ENCODE measurements at regions not wholly inside any gene's neighbourhood (a gene's known extent, or its start where the extent isn't known, plus 50 kb on each side); places are given as distances from the start of the nearest gene placed in this dataset.

DNA sequence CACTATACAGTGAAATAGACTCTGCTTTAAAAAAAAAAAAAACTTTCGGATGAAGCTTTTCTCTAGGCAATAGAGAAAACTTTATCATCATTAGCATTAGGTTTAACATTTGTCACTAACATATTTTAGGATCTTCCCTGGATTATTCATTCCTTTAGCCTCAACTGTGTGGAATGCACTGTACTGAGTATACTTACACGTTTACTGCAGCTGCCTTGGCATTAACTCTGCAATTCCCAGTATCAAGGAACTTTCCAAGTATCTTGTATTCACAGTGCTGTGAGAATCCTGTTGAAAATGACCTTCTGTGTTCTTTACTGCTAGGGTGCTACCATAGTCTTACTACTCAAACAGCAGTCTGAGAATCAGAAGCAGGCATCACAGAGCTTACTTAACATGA, 328.2 kb upstream of the COL3A1 start:
- H3K36me3 Mint-ChIP-seq: no peaks in the 10 kb centered on the region
- H3K27me3 Mint-ChIP-seq: no peaks in the 10 kb centered on the region
- H3K4me1 Mint-ChIP-seq: no peaks in the 10 kb centered on the region
- no peaks in the 10 kb centered on the region for H3K9me3 ChIP-seq (ENCODE audit: control insufficient read depth in 2 of 3, low read length in 3 of 3)
- H3K27ac ChIP-seq (ENCODE audit: low read depth, low read length): no peak overlapping the region
- H3K9me3 Mint-ChIP-seq: peaks cover 0 to 11% (median 0%) of the 10 kb centered on the region in 11 donors
- H3K4me3 ChIP-seq (ENCODE audit: low read length): no peak overlapping the region
- no peaks in the 10 kb centered on the region for H3K27me3 ChIP-seq (ENCODE audit: control insufficient read depth in 2 of 2, insufficient read depth in 2 of 2, low read length in 2 of 2)
- no peak overlapping the region for H3K4me3 Mint-ChIP-seq
- H3K36me3 ChIP-seq (ENCODE audit: control insufficient read depth in 2 of 3, insufficient read depth in 3 of 3, low read length in 3 of 3): no peaks in the 10 kb centered on the region
- no peak overlapping the region for H3K27ac Mint-ChIP-seq
- ChIA-PET POLR2A (no interaction called here), CTCF (no interaction called here)
- no peak for ATAC-seq
- H3K4me1 ChIP-seq (ENCODE audit: control insufficient read depth in 2 of 2, insufficient read depth in 2 of 2, low read length in 2 of 2): no peaks in the 10 kb centered on the region
- intact Hi-C loops (cut with micrococcal nuclease): no loop called here
- DNase-seq: no peak

DNA sequence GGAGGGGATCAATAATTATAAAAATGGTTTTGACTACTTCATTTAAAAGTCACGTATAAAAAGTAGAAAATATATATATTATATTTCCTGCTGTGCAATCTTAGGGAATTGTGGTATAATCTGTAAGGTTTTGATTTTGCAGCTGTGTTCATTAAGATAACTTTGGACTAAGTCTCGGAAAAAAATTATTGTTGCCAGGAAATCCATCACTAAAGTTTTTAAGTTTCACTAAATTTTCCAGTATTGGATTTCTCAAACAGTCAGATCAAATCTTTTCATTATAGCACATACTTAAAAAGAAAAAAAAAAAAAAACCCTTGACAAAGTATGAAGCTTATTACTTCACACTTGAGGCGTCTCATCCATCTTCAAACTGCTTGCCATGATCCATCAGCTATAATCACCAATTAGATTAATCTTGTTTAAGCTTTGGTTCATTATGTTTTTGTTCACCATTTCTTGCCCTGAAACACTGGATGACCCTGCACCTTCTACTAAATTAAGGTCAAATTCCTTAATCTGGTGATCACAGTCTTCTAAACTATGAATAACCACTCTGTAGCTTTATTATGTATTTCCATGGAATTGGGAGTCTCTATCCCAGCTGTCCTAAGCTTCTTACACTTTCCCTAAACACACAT, 326.6 kb upstream of the COL3A1 start:
- Mint-ChIP-seq H3K27ac (no peak overlapping the region), H3K36me3 (no peaks in the 10 kb centered on the region), H3K27me3 (no peaks in the 10 kb centered on the region), H3K9me3 (peaks cover 0 to 15% (median 0%) of the 10 kb centered on the region in 11 donors), H3K4me1 (no peaks in the 10 kb centered on the region), H3K4me3 (no peak overlapping the region)
- ChIA-PET POLR2A (no interaction called here), CTCF (no interaction called here)
- ATAC-seq: no peak
- Histone ChIP-seq H3K27me3 (ENCODE audit: control insufficient read depth in 2 of 2, insufficient read depth in 2 of 2, low read length in 2 of 2) (no peaks in the 10 kb centered on the region), H3K36me3 (ENCODE audit: control insufficient read depth in 2 of 3, insufficient read depth in 3 of 3, low read length in 3 of 3) (no peaks in the 10 kb centered on the region), H3K4me3 (ENCODE audit: low read length) (no peak overlapping the region), H3K9me3 (ENCODE audit: control insufficient read depth in 2 of 3, low read length in 3 of 3) (peaks cover 0 to 4% (median 0%) of the 10 kb centered on the region in 3 experiments), H3K4me1 (ENCODE audit: control insufficient read depth in 2 of 2, insufficient read depth in 2 of 2, low read length in 2 of 2) (no peaks in the 10 kb centered on the region), H3K27ac (ENCODE audit: low read depth, low read length) (no peak overlapping the region)
- intact Hi-C loops (cut with micrococcal nuclease): no loop called here
- DNase-seq: no peak

DNA sequence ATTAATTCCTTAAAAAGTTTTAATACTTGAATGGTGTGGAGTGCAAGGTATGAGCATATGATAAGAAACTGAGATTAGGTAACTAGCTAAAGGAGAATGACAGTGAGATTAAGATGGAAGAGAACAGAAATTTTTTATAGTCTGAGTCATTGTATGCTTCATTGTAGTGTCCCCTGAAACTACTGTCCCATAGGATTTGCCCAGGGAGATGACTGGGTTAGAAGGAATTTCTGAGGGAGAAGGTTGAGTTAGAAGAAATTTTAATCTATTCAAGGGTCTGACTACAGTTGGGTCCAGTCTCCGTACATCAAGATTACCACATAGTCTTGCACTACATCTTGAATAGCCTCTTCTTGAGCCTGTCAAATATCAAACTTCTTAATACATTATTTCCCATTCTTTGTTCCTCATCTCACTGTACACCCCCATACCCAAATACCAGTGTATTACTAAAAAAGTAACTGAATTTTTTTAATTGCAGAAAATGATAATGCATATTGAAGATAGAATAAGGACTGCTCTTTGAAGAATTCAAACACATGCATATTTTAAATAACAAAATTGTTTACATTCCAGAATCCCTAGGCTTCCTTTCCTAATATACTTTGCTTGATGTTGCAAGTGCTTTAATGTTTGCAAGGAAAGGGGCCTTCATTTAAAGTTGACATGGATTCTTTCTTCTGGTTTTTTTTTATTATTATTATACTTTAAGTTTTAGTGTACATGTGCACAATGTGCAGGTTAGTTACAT, 314.3 kb upstream of the COL3A1 start:
- no peaks in the 10 kb centered on the region for H3K27me3 ChIP-seq (ENCODE audit: control insufficient read depth in 2 of 2, insufficient read depth in 2 of 2, low read length in 2 of 2)
- peaks cover 0 to 4% (median 0%) of the 10 kb centered on the region in 11 donors for H3K9me3 Mint-ChIP-seq
- no peaks in the 10 kb centered on the region for H3K36me3 ChIP-seq (ENCODE audit: control insufficient read depth in 2 of 3, insufficient read depth in 3 of 3, low read length in 3 of 3)
- intact Hi-C loops (cut with micrococcal nuclease): no loop called here
- H3K4me1 ChIP-seq (ENCODE audit: control insufficient read depth in 2 of 2, insufficient read depth in 2 of 2, low read length in 2 of 2): no peaks in the 10 kb centered on the region
- H3K9me3 ChIP-seq (ENCODE audit: control insufficient read depth in 2 of 3, low read length in 3 of 3): no peaks in the 10 kb centered on the region
- CTCF ChIA-PET: no interaction called here
- no peaks in the 10 kb centered on the region for H3K27me3 Mint-ChIP-seq
- no peak overlapping the region for H3K4me3 Mint-ChIP-seq
- no peak overlapping the region for H3K27ac Mint-ChIP-seq
- no peak for DNase-seq
- no peaks in the 10 kb centered on the region for H3K4me1 Mint-ChIP-seq
- POLR2A ChIA-PET: no interaction called here
- no peak for ATAC-seq
- no peak overlapping the region for H3K27ac ChIP-seq (ENCODE audit: low read depth, low read length)
- no peaks in the 10 kb centered on the region for H3K36me3 Mint-ChIP-seq
- H3K4me3 ChIP-seq (ENCODE audit: low read length): no peak overlapping the region

DNA sequence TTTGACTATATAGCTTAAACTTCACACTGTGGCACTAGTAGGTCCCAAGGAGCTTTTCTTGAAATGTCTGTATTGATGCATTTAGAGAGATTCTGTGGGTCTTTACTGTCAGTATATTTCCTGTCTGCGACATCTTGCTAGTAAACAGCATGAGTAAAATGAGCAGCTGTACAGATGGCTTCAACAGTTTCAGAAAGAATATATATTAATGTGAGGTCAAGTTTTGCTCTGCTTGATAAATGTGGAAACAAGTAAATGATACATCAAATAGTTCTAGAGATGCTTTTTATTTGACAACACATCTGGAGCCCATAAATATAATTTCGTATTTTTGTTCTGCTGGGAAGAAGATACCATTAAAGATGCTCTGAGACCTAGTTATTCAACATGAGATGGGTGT, 310.9 kb upstream of the COL3A1 start:
- no peak for ATAC-seq
- H3K9me3 ChIP-seq (ENCODE audit: control insufficient read depth in 2 of 3, low read length in 3 of 3): no peaks in the 10 kb centered on the region
- ChIA-PET POLR2A (no interaction called here), CTCF (no interaction called here)
- no peaks in the 10 kb centered on the region for H3K4me1 ChIP-seq (ENCODE audit: control insufficient read depth in 2 of 2, insufficient read depth in 2 of 2, low read length in 2 of 2)
- H3K4me3 Mint-ChIP-seq: no peak overlapping the region
- H3K4me1 Mint-ChIP-seq: no peaks in the 10 kb centered on the region
- no peak for DNase-seq
- no peak overlapping the region for H3K4me3 ChIP-seq (ENCODE audit: low read length)
- intact Hi-C loops (cut with micrococcal nuclease): no loop called here
- peaks cover 0 to 4% (median 0%) of the 10 kb centered on the region in 11 donors for H3K9me3 Mint-ChIP-seq
- no peaks in the 10 kb centered on the region for H3K36me3 Mint-ChIP-seq
- no peaks in the 10 kb centered on the region for H3K27me3 Mint-ChIP-seq
- no peak overlapping the region for H3K27ac Mint-ChIP-seq
- H3K27ac ChIP-seq (ENCODE audit: low read depth, low read length): no peak overlapping the region
- no peaks in the 10 kb centered on the region for H3K36me3 ChIP-seq (ENCODE audit: control insufficient read depth in 2 of 3, insufficient read depth in 3 of 3, low read length in 3 of 3)
- no peaks in the 10 kb centered on the region for H3K27me3 ChIP-seq (ENCODE audit: control insufficient read depth in 2 of 2, insufficient read depth in 2 of 2, low read length in 2 of 2)

DNA sequence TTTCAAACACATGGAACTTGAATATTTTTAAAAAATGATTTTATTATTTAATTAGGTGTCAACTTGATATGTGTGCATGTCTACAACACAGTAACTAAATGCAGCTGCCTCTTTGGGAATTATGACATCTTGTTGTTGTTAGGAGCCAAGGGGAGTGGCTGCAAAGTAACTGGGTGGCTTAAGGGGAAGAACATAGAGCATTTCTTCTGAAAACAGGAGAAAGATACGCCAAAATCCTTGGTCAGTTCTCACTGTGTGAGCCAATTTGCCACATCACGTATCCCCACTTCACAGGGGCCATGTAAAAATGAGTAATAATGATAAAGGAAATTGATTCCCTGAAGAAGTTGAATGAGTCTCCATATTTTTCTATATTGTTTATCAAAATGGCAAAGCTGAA, 309.8 kb upstream of the COL3A1 start:
- H3K4me3 ChIP-seq (ENCODE audit: low read length): no peak overlapping the region
- no peaks in the 10 kb centered on the region for H3K4me1 ChIP-seq (ENCODE audit: control insufficient read depth in 2 of 2, insufficient read depth in 2 of 2, low read length in 2 of 2)
- Mint-ChIP-seq H3K4me1 (no peaks in the 10 kb centered on the region), H3K36me3 (no peaks in the 10 kb centered on the region), H3K27me3 (no peaks in the 10 kb centered on the region), H3K9me3 (peaks cover 0 to 4% (median 0%) of the 10 kb centered on the region in 11 donors), H3K4me3 (no peak overlapping the region), H3K27ac (no peak overlapping the region)
- H3K36me3 ChIP-seq (ENCODE audit: control insufficient read depth in 2 of 3, insufficient read depth in 3 of 3, low read length in 3 of 3): no peaks in the 10 kb centered on the region
- H3K27me3 ChIP-seq (ENCODE audit: control insufficient read depth in 2 of 2, insufficient read depth in 2 of 2, low read length in 2 of 2): no peaks in the 10 kb centered on the region
- no peak for DNase-seq
- intact Hi-C loops (cut with micrococcal nuclease): no loop called here
- ATAC-seq: no peak
- ChIA-PET POLR2A (no interaction called here), CTCF (no interaction called here)
- H3K27ac ChIP-seq (ENCODE audit: low read depth, low read length): no peak overlapping the region
- no peaks in the 10 kb centered on the region for H3K9me3 ChIP-seq (ENCODE audit: control insufficient read depth in 2 of 3, low read length in 3 of 3)

DNA sequence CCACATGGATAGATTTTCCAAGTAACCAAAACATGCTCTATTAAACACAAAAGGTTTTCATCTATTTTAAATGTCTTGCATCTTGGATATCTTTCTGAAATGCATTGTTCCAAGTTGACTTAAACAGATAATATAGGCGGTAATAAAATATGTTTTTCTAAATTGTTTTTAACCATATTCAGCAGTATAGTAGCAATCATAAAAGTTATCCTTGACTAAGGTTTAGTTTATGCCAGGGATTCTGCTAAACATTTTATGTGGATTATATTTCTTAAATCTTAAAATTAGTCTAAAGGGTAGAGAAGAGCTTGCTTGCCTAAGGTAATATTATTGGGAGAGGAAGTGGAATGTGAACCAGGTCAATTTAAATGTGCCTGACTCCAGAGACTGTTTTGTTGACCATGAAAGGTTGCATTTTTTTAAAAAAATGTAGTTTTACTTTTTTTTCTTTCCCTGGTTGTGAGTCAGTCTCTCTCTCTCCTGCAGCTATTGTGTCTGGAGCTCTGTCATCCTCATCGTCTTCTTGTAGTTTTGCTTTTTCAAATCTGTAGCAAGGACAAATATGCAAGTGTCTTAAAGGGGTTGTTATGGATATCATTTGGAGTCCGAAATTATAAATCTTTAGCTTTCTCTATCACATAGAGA, 309.1 kb upstream of the COL3A1 start:
- no peaks in the 10 kb centered on the region for H3K36me3 Mint-ChIP-seq
- no peaks in the 10 kb centered on the region for H3K36me3 ChIP-seq (ENCODE audit: control insufficient read depth in 2 of 3, insufficient read depth in 3 of 3, low read length in 3 of 3)
- no peak overlapping the region for H3K27ac ChIP-seq (ENCODE audit: low read depth, low read length)
- peaks cover 0 to 2% (median 0%) of the 10 kb centered on the region in 11 donors for H3K9me3 Mint-ChIP-seq
- H3K27me3 Mint-ChIP-seq: no peaks in the 10 kb centered on the region
- no peaks in the 10 kb centered on the region for H3K9me3 ChIP-seq (ENCODE audit: control insufficient read depth in 2 of 3, low read length in 3 of 3)
- H3K27me3 ChIP-seq (ENCODE audit: control insufficient read depth in 2 of 2, insufficient read depth in 2 of 2, low read length in 2 of 2): no peaks in the 10 kb centered on the region
- ChIA-PET CTCF (no interaction called here), POLR2A (no interaction called here)
- no peaks in the 10 kb centered on the region for H3K4me1 Mint-ChIP-seq
- intact Hi-C loops (cut with micrococcal nuclease): no loop called here
- H3K4me3 Mint-ChIP-seq: no peak overlapping the region
- no peaks in the 10 kb centered on the region for H3K4me1 ChIP-seq (ENCODE audit: control insufficient read depth in 2 of 2, insufficient read depth in 2 of 2, low read length in 2 of 2)
- H3K27ac Mint-ChIP-seq: no peak overlapping the region
- H3K4me3 ChIP-seq (ENCODE audit: low read length): no peak overlapping the region
- DNase-seq (no peak), ATAC-seq (no peak)

Data from naive thymus-derived CD4-positive, alpha-beta T cell (primary cell).